GM03348 (cell line): ENCODE measurements at regions not wholly inside any gene's neighbourhood (a gene's known extent, or its start where the extent isn't known, plus 50 kb on each side); places are given as distances from the start of the nearest gene placed in this dataset.

Experiments
- DNase-seq: peaks from one replicate; pipeline ENCODE4 v3.0.0; 2012; ENCODE audit warnings: low spot score

DNA sequence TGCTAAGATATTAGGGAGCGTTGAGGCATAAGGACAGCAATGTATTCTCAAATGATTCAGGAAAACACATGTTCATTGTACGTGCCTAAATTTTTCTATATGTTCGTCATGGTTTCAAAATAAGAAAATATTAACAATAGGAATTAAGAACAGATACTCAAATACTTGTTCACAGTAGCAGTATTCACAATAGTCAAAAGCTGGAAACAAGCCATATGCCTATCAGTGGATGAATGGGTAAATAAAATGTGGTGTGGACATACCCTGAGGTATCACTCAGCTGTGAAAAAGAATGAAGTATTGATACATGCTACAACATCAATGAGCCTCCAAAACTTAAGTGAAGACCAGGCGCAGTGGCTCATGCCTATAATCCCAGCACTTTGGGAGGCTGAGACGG lies 84.7 kb upstream of the PTER start:
- no peak for DNase-seq

DNA sequence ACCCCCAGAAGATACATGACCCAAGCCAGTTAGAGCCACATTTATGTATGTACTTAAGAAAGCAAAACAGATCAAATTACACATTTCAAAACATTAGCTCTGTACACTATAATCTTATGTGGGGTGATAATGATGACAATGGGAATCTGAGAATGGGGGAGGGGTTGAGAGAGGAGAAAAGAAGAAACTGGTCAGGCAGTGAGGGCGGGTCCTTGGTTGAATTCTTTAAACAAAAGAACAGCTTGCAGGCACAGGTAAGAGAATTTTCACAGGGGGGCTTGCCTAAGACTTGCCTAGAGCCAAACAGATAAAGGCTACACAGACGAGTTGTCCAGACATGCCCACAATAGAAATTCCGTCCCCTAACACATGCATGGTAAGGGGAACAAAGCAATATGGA lies 76.8 kb upstream of the PTER start:
- no peak for DNase-seq

DNA sequence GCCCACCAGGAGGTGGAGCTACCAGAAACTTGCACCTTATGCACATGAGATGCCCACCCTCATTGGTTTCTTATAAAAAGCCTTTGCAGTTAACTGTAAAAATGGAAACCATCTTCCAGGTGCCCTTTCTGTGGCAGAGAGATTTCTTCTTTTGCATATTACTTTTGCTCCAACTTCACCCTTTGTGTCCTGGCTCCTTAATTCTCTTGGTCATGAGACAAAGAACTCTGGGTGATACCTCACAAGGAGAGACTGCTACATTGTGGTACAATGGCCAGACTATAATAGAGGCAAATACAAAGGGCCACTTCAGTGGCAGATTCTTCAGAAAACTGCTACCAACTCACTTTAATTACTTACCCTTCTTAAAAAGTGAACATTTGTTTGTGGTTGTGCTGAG lies 76.4 kb upstream of the PTER start:
- no peak for DNase-seq

DNA sequence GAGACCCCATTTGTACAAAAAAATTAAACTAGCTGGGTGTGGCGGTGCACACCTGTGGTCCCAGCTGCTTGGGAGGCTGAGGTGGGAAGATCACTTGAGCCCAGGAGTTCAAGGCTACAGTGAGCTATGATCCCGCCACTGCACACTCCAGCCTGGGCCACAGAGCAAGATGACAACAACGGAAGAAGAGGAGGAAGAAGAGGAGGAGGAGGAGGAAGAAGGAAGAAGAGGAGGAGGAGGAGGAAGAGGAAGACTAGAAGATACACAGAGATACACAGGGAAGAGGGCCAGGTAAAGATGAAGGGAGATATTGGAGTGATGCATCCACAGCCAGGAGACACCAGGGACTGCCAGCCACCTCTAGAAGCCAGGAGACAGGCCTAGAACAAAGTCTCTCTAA lies 75.7 kb upstream of the PTER start:
- no peak for DNase-seq

GRCh38 chr10:16363741-16364140 lies 73.1 kb upstream of the PTER start:
- no peak for DNase-seq

DNA sequence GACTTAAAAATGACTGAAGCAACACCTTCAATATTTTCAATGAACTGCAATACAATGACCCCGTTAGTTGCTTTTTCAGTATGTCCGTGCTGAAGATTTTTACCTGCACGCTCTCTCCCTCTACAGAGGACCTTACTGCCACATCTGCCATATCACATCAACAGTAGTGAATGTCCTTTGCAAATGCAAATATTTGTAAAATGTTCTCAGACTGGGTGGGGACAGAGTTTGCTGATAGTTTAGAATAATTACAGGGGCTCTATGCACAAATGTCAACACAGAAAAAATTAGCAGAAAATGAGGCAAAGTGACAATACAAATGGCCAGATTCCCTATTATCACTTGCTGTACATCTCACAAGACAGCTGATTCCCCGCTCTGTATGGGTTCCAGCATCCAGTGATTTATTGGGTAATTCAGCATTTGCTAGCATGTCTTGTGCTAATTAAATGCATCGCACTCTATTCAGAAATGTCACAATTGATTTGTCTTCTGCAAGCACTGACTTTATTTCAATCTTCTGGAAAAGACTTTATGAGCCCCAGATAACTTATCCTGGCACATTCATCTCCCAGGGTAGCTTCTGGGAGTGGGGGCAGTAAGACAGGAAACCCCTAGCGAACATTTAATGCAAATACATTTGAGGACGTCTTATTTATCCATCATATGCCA lies 69.1 kb upstream of the PTER start:
- no peak for DNase-seq

- DNase-seq, result no peak
Observed at GRCh38 chr10:16381083-16381482, 55.7 kb upstream of the PTER start.

- no peak for DNase-seq
Observed at GRCh38 chr10:16384021-16384420, 52.8 kb upstream of the PTER start.

DNA sequence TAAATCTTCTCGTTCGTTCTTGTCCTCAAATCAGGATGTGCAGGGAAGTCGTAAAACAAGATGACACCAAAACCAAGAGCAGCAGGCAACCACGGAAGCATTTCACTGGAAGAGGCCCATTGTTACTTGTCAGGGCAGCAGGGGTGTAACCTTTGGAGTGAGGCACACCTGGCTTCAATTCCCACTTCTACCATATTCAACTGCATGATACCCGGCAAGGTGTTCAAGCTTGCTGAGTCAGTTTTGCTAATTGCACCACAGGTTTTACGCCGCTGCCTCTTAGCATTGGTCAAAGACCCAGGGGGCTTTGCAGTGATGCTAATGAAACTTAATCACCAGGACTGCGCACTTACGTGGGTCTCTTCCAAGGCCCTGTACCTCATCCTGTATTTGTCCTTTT lies 50.0 kb upstream of the PTER start:
- DNase-seq, result no peak
